ENCODE measurements at regions not wholly inside any gene's neighbourhood (a gene's known extent, or its start where the extent isn't known, plus 50 kb on each side); places are given as distances from the start of the nearest gene placed in this dataset.
A peak's percentile ranks its signal among the peaks of the same experiment; 100 is the strongest.

DNA sequence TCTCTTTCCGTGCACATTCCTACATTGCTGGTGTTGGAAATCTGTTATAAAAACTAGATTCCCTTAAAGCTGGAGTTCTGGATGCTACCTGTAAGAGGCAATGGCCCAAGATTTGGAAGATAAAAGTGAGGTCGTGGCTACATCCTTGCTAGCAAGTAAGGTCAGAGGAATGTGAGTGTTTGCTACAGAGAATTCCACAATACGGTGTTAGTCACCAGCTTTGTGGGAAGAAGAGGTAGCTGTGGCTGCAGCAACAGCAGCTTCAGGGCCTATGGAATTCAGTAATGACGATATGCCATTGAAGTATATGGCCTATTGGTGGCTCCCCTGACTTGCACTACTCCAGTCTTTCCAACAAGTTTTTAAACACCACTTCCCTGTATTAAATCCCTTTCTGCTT, 227.7 kb upstream of the TMEM260 start:
- TF ChIP-seq, protein P1, sequence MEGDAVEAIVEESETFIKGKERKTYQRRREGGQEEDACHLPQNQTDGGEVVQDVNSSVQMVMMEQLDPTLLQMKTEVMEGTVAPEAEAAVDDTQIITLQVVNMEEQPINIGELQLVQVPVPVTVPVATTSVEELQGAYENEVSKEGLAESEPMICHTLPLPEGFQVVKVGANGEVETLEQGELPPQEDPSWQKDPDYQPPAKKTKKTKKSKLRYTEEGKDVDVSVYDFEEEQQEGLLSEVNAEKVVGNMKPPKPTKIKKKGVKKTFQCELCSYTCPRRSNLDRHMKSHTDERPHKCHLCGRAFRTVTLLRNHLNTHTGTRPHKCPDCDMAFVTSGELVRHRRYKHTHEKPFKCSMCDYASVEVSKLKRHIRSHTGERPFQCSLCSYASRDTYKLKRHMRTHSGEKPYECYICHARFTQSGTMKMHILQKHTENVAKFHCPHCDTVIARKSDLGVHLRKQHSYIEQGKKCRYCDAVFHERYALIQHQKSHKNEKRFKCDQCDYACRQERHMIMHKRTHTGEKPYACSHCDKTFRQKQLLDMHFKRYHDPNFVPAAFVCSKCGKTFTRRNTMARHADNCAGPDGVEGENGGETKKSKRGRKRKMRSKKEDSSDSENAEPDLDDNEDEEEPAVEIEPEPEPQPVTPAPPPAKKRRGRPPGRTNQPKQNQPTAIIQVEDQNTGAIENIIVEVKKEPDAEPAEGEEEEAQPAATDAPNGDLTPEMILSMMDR (conservative IDR thresholded peaks at IDR 0.05; ENCODE audit: low read depth, low read length), result peak; percentile 29
- TF ChIP-seq, protein P2, sequence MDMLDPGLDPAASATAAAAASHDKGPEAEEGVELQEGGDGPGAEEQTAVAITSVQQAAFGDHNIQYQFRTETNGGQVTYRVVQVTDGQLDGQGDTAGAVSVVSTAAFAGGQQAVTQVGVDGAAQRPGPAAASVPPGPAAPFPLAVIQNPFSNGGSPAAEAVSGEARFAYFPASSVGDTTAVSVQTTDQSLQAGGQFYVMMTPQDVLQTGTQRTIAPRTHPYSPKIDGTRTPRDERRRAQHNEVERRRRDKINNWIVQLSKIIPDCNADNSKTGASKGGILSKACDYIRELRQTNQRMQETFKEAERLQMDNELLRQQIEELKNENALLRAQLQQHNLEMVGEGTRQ (IDR thresholded peaks at IDR 0.05; ENCODE audit: low read depth, low read length), result no peak
